ENCODE measurements at regions not wholly inside any gene's neighbourhood (a gene's known extent, or its start where the extent isn't known, plus 50 kb on each side); places are given as distances from the start of the nearest gene placed in this dataset.

GRCh38 chr2:7097353-7097895 is 180.2 kb downstream of the RNF144A start (continued):
- TF ChIP-seq USF2 (CRISPR knock-in tag; IDR thresholded peaks at IDR 0.05) (peak; percentile 20; the same call in 1 of the 2 replicates), PYGO2 (tag; IDR thresholded peaks at IDR 0.05) (no peak), ZNF140 (CRISPR knock-in tag; IDR thresholded peaks at IDR 0.05) (no peak), POLR2H (tag; IDR thresholded peaks at IDR 0.05; ENCODE audit: low read depth) (no peak), CAMTA2 (CRISPR knock-in tag; conservative IDR thresholded peaks at IDR 0.05) (no peak), GATAD2A (IDR thresholded peaks at IDR 0.05) (no peak), NR2C1 (IDR thresholded peaks at IDR 0.05) (no peak), NR2C1 (tag; IDR thresholded peaks at IDR 0.05) (no peak), PCBP1 (IDR thresholded peaks at IDR 0.05; ENCODE audit: low read depth, low read length, poor library complexity, severe bottlenecking) (no peak), POLR2A (conservative IDR thresholded peaks at IDR 0.05) (no peak), TARDBP (IDR thresholded peaks at IDR 0.05) (no peak)
- TF ChIP-seq, protein P1, sequence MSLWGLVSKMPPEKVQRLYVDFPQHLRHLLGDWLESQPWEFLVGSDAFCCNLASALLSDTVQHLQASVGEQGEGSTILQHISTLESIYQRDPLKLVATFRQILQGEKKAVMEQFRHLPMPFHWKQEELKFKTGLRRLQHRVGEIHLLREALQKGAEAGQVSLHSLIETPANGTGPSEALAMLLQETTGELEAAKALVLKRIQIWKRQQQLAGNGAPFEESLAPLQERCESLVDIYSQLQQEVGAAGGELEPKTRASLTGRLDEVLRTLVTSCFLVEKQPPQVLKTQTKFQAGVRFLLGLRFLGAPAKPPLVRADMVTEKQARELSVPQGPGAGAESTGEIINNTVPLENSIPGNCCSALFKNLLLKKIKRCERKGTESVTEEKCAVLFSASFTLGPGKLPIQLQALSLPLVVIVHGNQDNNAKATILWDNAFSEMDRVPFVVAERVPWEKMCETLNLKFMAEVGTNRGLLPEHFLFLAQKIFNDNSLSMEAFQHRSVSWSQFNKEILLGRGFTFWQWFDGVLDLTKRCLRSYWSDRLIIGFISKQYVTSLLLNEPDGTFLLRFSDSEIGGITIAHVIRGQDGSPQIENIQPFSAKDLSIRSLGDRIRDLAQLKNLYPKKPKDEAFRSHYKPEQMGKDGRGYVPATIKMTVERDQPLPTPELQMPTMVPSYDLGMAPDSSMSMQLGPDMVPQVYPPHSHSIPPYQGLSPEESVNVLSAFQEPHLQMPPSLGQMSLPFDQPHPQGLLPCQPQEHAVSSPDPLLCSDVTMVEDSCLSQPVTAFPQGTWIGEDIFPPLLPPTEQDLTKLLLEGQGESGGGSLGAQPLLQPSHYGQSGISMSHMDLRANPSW (CRISPR knock-in tag; IDR thresholded peaks at IDR 0.05): no peak
- TF ChIP-seq, protein P2, sequence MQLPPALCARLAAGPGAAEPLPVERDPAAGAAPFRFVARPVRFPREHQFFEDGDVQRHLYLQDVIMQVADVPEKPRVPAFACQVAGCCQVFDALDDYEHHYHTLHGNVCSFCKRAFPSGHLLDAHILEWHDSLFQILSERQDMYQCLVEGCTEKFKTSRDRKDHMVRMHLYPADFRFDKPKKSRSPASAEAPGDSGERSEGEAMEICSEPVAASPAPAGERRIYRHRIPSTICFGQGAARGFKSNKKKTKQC (CRISPR knock-in tag; IDR thresholded peaks at IDR 0.05): no peak
- TF ChIP-seq, protein P3, sequence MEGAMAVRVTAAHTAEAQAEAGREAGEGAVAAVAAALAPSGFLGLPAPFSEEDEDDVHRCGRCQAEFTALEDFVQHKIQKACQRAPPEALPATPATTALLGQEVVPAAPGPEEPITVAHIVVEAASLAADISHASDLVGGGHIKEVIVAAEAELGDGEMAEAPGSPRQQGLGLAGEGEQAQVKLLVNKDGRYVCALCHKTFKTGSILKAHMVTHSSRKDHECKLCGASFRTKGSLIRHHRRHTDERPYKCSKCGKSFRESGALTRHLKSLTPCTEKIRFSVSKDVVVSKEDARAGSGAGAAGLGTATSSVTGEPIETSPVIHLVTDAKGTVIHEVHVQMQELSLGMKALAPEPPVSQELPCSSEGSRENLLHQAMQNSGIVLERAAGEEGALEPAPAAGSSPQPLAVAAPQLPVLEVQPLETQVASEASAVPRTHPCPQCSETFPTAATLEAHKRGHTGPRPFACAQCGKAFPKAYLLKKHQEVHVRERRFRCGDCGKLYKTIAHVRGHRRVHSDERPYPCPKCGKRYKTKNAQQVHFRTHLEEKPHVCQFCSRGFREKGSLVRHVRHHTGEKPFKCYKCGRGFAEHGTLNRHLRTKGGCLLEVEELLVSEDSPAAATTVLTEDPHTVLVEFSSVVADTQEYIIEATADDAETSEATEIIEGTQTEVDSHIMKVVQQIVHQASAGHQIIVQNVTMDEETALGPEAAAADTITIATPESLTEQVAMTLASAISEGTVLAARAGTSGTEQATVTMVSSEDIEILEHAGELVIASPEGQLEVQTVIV (CRISPR knock-in tag; IDR thresholded peaks at IDR 0.05; ENCODE audit: borderline replicate concordance): no peak
- TF ChIP-seq, protein P4, sequence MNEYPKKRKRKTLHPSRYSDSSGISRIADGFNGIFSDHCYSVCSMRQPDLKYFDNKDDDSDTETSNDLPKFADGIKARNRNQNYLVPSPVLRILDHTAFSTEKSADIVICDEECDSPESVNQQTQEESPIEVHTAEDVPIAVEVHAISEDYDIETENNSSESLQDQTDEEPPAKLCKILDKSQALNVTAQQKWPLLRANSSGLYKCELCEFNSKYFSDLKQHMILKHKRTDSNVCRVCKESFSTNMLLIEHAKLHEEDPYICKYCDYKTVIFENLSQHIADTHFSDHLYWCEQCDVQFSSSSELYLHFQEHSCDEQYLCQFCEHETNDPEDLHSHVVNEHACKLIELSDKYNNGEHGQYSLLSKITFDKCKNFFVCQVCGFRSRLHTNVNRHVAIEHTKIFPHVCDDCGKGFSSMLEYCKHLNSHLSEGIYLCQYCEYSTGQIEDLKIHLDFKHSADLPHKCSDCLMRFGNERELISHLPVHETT (CRISPR knock-in tag; conservative IDR thresholded peaks at IDR 0.05 in 1 of 2, IDR thresholded peaks at IDR 0.05 in 1 of 2): no peak

All from K562 (cell line).